SK-N-SH treated with all-trans-retinoic acid at 6 μM for 48 hours (cell line): ENCODE measurements at regions not wholly inside any gene's neighbourhood (a gene's known extent, or its start where the extent isn't known, plus 50 kb on each side); places are given as distances from the start of the nearest gene placed in this dataset.

Experiments
- ATAC-seq: fragments of 200-7000 bp; cut with Tn5 transposase; 3 replicates; pipeline ENCODE4 v1.9.1; 2020; ENCODE audit warnings: mild to moderate bottlenecking, moderate library complexity
- ARNTL ChIP-seq: fragments of 450-650 bp; formaldehyde crosslinking; IDR thresholded peaks from 2 replicates; pipeline ENCODE4 v1.5.0; 2020; ENCODE audit warnings: low read depth, mild to moderate bottlenecking, moderate library complexity, borderline replicate concordance
- BACH2 ChIP-seq: fragments of 250-450 bp; sonication (Bioruptor Pico); IDR thresholded peaks from 2 replicates; pipeline ENCODE4 v1.9.0; 2021; ENCODE audit warnings: mild to moderate bottlenecking, borderline replicate concordance
- CREB5 ChIP-seq: fragments of 250-450 bp; sonication (Bioruptor Pico); IDR thresholded peaks from 2 replicates; pipeline ENCODE4 v1.5.1; 2020; ENCODE audit warnings: low read depth, mild to moderate bottlenecking, moderate library complexity
- CSDC2 ChIP-seq: fragments of 250-450 bp; sonication (Bioruptor Pico); IDR thresholded peaks from 2 replicates; pipeline ENCODE4 v1.5.0; 2020; ENCODE audit warnings: mild to moderate bottlenecking, moderate library complexity
- CSRNP3 ChIP-seq: fragments of 250-450 bp; sonication (Bioruptor Pico); IDR thresholded peaks from 2 replicates; pipeline ENCODE4 v1.5.1; 2021; ENCODE audit warnings: mild to moderate bottlenecking, moderate library complexity
- ESRRG ChIP-seq: fragments of 250-450 bp; sonication (Bioruptor Pico); IDR thresholded peaks from 2 replicates; pipeline ENCODE4 v1.6.1; 2021; ENCODE audit warnings: mild to moderate bottlenecking
- GLIS3 ChIP-seq: fragments of 250-450 bp; sonication (Bioruptor Pico); IDR thresholded peaks from 2 replicates; pipeline ENCODE4 v1.5.0; 2020; ENCODE audit warnings: mild to moderate bottlenecking, moderate library complexity
- ISL1 ChIP-seq: fragments of 250-450 bp; sonication (Bioruptor Pico); IDR thresholded peaks from 2 replicates; pipeline ENCODE4 v2.1.2; 2022; ENCODE audit warnings: mild to moderate bottlenecking, moderate library complexity
- OSR1 ChIP-seq: fragments of 250-450 bp; sonication (Bioruptor Pico); IDR thresholded peaks from 2 replicates; pipeline ENCODE4 v1.8.0; 2022; ENCODE audit warnings: moderate library complexity, mild to moderate bottlenecking, inconsistent platforms
- PATZ1 ChIP-seq: fragments of 250-450 bp; sonication (Bioruptor Pico); IDR thresholded peaks from 2 replicates; pipeline ENCODE4 v1.8.0; 2020; ENCODE audit warnings: mild to moderate bottlenecking, moderate library complexity, borderline replicate concordance
- POU6F1 ChIP-seq: fragments of 250-450 bp; sonication (Bioruptor Pico); IDR thresholded peaks from 2 replicates; pipeline ENCODE4 v1.8.0; 2021; ENCODE audit warnings: low read depth, mild to moderate bottlenecking, moderate library complexity, borderline replicate concordance
- PPARA ChIP-seq: fragments of 250-450 bp; sonication (Bioruptor Pico); IDR thresholded peaks from 2 replicates; pipeline ENCODE4 v1.5.0; 2020; ENCODE audit warnings: mild to moderate bottlenecking, borderline replicate concordance
- RARB ChIP-seq: fragments of 250-450 bp; sonication (Bioruptor Pico); IDR thresholded peaks from 2 replicates; pipeline ENCODE4 v1.8.0; 2021; ENCODE audit warnings: mild to moderate bottlenecking, moderate library complexity
- SNAI2 ChIP-seq: fragments of 250-450 bp; sonication (Bioruptor Pico); IDR thresholded peaks from 2 replicates; pipeline ENCODE4 v1.5.0; 2020; ENCODE audit warnings: mild to moderate bottlenecking, moderate library complexity
- TCF4 ChIP-seq: fragments of 250-450 bp; sonication (Bioruptor Pico); IDR thresholded peaks from 2 replicates; pipeline ENCODE4 v1.8.0; 2021; ENCODE audit warnings: mild to moderate bottlenecking, moderate library complexity, borderline replicate concordance
- TOX ChIP-seq: fragments of 250-450 bp; sonication (Bioruptor Pico); IDR thresholded peaks from 2 replicates; pipeline ENCODE4 v1.8.0; 2021; ENCODE audit warnings: mild to moderate bottlenecking, moderate library complexity, borderline replicate concordance
- ZC3H10 ChIP-seq: fragments of 250-450 bp; sonication (Bioruptor Pico); IDR thresholded peaks from 2 replicates; pipeline ENCODE4 v1.5.1; 2021; ENCODE audit warnings: mild to moderate bottlenecking, moderate library complexity
- ZFP3 ChIP-seq: fragments of 250-450 bp; sonication (Bioruptor Pico); IDR thresholded peaks from 2 replicates; pipeline ENCODE4 v1.5.0; 2020; ENCODE audit warnings: mild to moderate bottlenecking, moderate library complexity
- ZFP30 ChIP-seq: fragments of 450-650 bp; formaldehyde crosslinking; IDR thresholded peaks from 2 replicates; pipeline ENCODE4 v1.5.0; 2022; ENCODE audit warnings: mild to moderate bottlenecking, moderate library complexity
- ZNF565 ChIP-seq: fragments of 450-650 bp; formaldehyde crosslinking; conservative IDR thresholded peaks from 2 replicates; pipeline ENCODE4 v1.5.0; 2020; ENCODE audit warnings: low read depth, mild to moderate bottlenecking, moderate library complexity
- ZNF70 ChIP-seq: fragments of 450-650 bp; formaldehyde crosslinking; IDR thresholded peaks from 2 replicates; pipeline ENCODE4 v1.5.0; 2020; ENCODE audit warnings: mild to moderate bottlenecking, moderate library complexity
- ZNF8 ChIP-seq: fragments of 450-650 bp; formaldehyde crosslinking; IDR thresholded peaks from 2 replicates; pipeline ENCODE4 v1.5.0; 2020; ENCODE audit warnings: mild to moderate bottlenecking, moderate library complexity
- TF ChIP-seq, protein P1 (sequence below): fragments of 250-450 bp; sonication (Bioruptor Pico); IDR thresholded peaks from 2 replicates; pipeline ENCODE4 v1.5.0; 2020; ENCODE audit warnings: mild to moderate bottlenecking, moderate library complexity

GRCh38 chr10:29962166-29962850 lies 97.1 kb downstream of the JCAD start:
- ATAC-seq, result no peak
- TF ChIP-seq PATZ1 (CRISPR knock-in tag) (no peak), ESRRG (CRISPR knock-in tag) (no peak), TCF4 (CRISPR knock-in tag) (no peak), BACH2 (CRISPR knock-in tag) (no peak), ZNF8 (CRISPR knock-in tag) (no peak), ZC3H10 (no peak), ISL1 (CRISPR knock-in tag) (no peak), TOX (CRISPR knock-in tag) (no peak), PPARA (no peak), SNAI2 (CRISPR knock-in tag) (no peak), OSR1 (CRISPR knock-in tag) (no peak), ZNF70 (no peak), ARNTL (CRISPR knock-in tag) (no peak), CREB5 (CRISPR knock-in tag) (no peak), ZNF565 (no peak)
- TF ChIP-seq, protein P1, sequence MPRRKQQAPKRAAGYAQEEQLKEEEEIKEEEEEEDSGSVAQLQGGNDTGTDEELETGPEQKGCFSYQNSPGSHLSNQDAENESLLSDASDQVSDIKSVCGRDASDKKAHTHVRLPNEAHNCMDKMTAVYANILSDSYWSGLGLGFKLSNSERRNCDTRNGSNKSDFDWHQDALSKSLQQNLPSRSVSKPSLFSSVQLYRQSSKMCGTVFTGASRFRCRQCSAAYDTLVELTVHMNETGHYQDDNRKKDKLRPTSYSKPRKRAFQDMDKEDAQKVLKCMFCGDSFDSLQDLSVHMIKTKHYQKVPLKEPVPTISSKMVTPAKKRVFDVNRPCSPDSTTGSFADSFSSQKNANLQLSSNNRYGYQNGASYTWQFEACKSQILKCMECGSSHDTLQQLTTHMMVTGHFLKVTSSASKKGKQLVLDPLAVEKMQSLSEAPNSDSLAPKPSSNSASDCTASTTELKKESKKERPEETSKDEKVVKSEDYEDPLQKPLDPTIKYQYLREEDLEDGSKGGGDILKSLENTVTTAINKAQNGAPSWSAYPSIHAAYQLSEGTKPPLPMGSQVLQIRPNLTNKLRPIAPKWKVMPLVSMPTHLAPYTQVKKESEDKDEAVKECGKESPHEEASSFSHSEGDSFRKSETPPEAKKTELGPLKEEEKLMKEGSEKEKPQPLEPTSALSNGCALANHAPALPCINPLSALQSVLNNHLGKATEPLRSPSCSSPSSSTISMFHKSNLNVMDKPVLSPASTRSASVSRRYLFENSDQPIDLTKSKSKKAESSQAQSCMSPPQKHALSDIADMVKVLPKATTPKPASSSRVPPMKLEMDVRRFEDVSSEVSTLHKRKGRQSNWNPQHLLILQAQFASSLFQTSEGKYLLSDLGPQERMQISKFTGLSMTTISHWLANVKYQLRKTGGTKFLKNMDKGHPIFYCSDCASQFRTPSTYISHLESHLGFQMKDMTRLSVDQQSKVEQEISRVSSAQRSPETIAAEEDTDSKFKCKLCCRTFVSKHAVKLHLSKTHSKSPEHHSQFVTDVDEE (CRISPR knock-in tag), result no peak

DNA sequence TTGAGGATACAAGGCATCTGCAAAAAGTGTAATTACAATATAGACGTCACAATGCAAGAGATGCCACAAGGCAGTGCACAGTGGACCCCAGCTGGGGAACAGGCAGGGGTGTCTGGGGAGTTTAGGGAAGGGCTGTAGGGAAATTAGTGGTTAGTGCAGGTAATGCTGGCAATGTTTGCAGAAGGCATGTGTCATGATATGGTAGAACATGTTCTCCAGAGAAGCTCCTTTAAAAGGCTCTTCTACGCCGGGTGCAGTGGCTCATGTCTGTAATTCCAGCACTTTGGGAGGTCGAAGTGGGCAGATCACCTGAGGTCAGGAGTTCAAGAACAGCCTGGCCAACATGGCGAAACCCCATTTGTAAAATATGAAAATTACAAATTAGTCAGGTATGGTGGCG lies 98.0 kb downstream of the JCAD start:
- ATAC-seq, result no peak
- TF ChIP-seq SNAI2 (CRISPR knock-in tag) (no peak), ZNF70 (no peak), CSRNP3 (CRISPR knock-in tag) (no peak), CSDC2 (no peak)
- TF ChIP-seq, all 23 proteins: peak for 0

- no peak for ATAC-seq
Observed at GRCh38 chr10:29960261-29960660, 99.1 kb downstream of the JCAD start.

GRCh38 chr10:29959586-29959985 lies 99.8 kb downstream of the JCAD start:
- no peak for ATAC-seq
- TF ChIP-seq ARNTL (CRISPR knock-in tag) (no peak), ZNF70 (no peak)

More at GRCh38 chr10:29960261-29960660, 99.1 kb downstream of the JCAD start:
- TF ChIP-seq ZC3H10 (no peak), SNAI2 (CRISPR knock-in tag) (no peak), TOX (CRISPR knock-in tag) (no peak), CSDC2 (no peak)

- ATAC-seq, result no peak
- TF ChIP-seq ZFP3, result no peak
- TF ChIP-seq TOX (CRISPR knock-in tag), result no peak
- TF ChIP-seq POU6F1 (CRISPR knock-in tag), result no peak
- no peak for TF ChIP-seq CSRNP3 (CRISPR knock-in tag)
- no peak for TF ChIP-seq ISL1 (CRISPR knock-in tag)
- TF ChIP-seq BACH2 (CRISPR knock-in tag), result no peak
- TF ChIP-seq GLIS3 (CRISPR knock-in tag), result no peak
- TF ChIP-seq ZFP30 (CRISPR knock-in tag), result no peak
- no peak for TF ChIP-seq ESRRG (CRISPR knock-in tag)
- no peak for TF ChIP-seq ZC3H10
- TF ChIP-seq RARB (CRISPR knock-in tag), result no peak
- no peak for TF ChIP-seq SNAI2 (CRISPR knock-in tag)
- no peak for TF ChIP-seq ZNF70
- TF ChIP-seq ARNTL (CRISPR knock-in tag), result no peak
- TF ChIP-seq CSDC2, result no peak
Observed at GRCh38 chr10:29958440-29958839, 100.9 kb downstream of the JCAD start.
